ENCODE measurements at regions not wholly inside any gene's neighbourhood (a gene's known extent, or its start where the extent isn't known, plus 50 kb on each side); places are given as distances from the start of the nearest gene placed in this dataset.

DNA sequence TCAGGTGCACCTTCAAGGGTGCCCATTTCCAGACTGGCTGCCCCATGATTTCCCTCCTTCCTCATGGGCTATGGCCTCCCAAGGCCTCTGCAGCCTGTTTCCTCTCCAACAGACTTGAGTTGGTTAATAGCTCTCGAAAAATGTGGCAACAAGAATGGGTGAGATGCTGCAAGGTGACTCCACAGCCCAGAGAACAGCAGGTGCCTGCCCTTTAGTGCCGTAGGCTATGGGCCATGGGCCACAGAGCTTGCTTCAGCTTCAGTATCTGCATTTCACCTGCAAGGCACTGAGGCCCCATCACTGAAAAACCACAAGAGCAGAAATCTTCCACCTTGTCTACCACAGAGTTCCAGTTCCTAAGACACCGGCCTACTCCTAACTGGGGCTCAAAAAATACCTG, 122.0 kb downstream of the ETS2 start:
- TF ChIP-seq EZH2 (IDR thresholded peaks at IDR 0.05; ENCODE audit: insufficient read depth, poor library complexity, severe bottlenecking) = no peak
- TF ChIP-seq EZH2phosphoT487 (IDR thresholded peaks at IDR 0.05; ENCODE audit: insufficient read depth, low read depth) = no peak

Data from GM23248 (cell line).